SW 1271 (cell line): ENCODE measurements at regions not wholly inside any gene's neighbourhood (a gene's known extent, or its start where the extent isn't known, plus 50 kb on each side); places are given as distances from the start of the nearest gene placed in this dataset.

Experiments
- DNase-seq, 2 experiments: peaks; one replicate each; lab custom pipeline; 2025; lab: John Stamatoyannopoulos, UW

GRCh38 chr6:80728101-80728750 lies 621.8 kb downstream of the BCKDHB start:
- no peak for DNase-seq

GRCh38 chr6:80725156-80725930 lies 618.9 kb downstream of the BCKDHB start:
- DNase-seq, result no peak

GRCh38 chr6:80720824-80721223 lies 614.4 kb downstream of the BCKDHB start:
- no peak for DNase-seq

GRCh38 chr6:80714513-80714912 lies 608.0 kb downstream of the BCKDHB start:
- no peak for DNase-seq

GRCh38 chr6:80698459-80698858 lies 592.0 kb downstream of the BCKDHB start:
- no peak for DNase-seq

GRCh38 chr6:80696268-80696667 lies 589.8 kb downstream of the BCKDHB start:
- DNase-seq, result no peak

- DNase-seq, result no peak
Measured at GRCh38 chr6:80690551-80691131, 584.2 kb downstream of the BCKDHB start.

GRCh38 chr6:80689716-80690395 lies 583.4 kb downstream of the BCKDHB start:
- DNase-seq, result peak in 1 of 2 experiments; percentile 20

- DNase-seq, result no peak
Measured at GRCh38 chr6:80679992-80680391, 573.5 kb downstream of the BCKDHB start.

GRCh38 chr6:80676386-80676785 lies 569.9 kb downstream of the BCKDHB start:
- no peak for DNase-seq

GRCh38 chr6:80674669-80675068 lies 568.2 kb downstream of the BCKDHB start:
- DNase-seq, result no peak

GRCh38 chr6:80673367-80673766 lies 566.9 kb downstream of the BCKDHB start:
- no peak for DNase-seq

GRCh38 chr6:80667006-80667405 lies 560.5 kb downstream of the BCKDHB start:
- no peak for DNase-seq

GRCh38 chr6:80658926-80659325 lies 552.5 kb downstream of the BCKDHB start:
- DNase-seq, result no peak

- no peak for DNase-seq
Measured at GRCh38 chr6:80647156-80647555, 540.7 kb downstream of the BCKDHB start.

- no peak for DNase-seq
Measured at GRCh38 chr6:80643881-80644280, 537.4 kb downstream of the BCKDHB start.

GRCh38 chr6:80642452-80642851 lies 536.0 kb downstream of the BCKDHB start:
- DNase-seq, result no peak

GRCh38 chr6:80641591-80641990 lies 535.1 kb downstream of the BCKDHB start:
- DNase-seq, result no peak

- DNase-seq, result no peak
Measured at GRCh38 chr6:80640176-80640575, 533.7 kb downstream of the BCKDHB start.

GRCh38 chr6:80639181-80639629 lies 532.7 kb downstream of the BCKDHB start:
- no peak for DNase-seq

- peak; percentile 87 to 96 for DNase-seq
Measured at GRCh38 chr6:80638213-80639055, 532.0 kb downstream of the BCKDHB start.

GRCh38 chr6:80637312-80637711 lies 530.8 kb downstream of the BCKDHB start:
- DNase-seq, result no peak
